SHP77 (cell line): ENCODE measurements at regions not wholly inside any gene's neighbourhood (a gene's known extent, or its start where the extent isn't known, plus 50 kb on each side); places are given as distances from the start of the nearest gene placed in this dataset.

Experiments used
- DNase-seq, 2 experiments: peaks; one replicate each; lab custom pipeline; 2025; lab: John Stamatoyannopoulos, UW

GRCh38 chr12:125225641-125226040 lies 160.4 kb downstream of the AACS start:
- no peak for DNase-seq

DNA sequence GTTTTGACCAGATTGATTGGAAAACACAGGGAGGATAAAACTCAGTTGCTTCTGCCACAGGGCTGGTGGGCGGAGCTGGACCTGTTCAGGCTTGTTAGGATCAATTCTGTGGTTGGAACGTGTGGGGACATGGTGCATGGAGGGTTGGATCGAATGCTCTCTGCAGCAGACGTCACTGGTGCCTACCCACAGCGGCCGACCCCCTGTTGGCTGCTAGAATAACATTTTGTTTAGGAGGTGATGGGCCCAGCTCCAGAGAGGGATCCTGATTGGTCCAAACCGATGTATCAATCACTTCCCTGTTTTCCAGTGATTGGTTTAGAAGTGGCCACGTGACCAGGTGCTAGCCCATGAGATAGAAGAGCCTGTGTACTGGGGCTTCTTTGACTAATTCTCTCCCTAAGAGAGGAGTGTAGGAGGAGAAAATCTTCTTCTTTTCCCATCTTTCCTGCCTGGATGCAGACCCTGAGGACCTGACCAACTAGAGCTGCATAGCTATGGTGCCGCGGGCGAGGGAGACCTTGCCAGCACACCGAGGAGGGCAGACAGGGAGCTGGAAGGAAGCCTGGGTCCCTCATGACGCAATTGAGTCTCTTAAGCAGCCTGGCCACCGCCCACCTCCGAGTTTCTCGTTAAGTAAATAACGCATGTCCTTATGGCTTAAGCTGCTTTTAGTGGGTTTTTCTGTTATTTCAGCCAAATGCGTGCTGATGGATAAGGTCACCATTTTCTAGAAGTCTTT lies 163.5 kb downstream of the AACS start:
- peak in 1 of 2 experiments; percentile 48 for DNase-seq

DNA sequence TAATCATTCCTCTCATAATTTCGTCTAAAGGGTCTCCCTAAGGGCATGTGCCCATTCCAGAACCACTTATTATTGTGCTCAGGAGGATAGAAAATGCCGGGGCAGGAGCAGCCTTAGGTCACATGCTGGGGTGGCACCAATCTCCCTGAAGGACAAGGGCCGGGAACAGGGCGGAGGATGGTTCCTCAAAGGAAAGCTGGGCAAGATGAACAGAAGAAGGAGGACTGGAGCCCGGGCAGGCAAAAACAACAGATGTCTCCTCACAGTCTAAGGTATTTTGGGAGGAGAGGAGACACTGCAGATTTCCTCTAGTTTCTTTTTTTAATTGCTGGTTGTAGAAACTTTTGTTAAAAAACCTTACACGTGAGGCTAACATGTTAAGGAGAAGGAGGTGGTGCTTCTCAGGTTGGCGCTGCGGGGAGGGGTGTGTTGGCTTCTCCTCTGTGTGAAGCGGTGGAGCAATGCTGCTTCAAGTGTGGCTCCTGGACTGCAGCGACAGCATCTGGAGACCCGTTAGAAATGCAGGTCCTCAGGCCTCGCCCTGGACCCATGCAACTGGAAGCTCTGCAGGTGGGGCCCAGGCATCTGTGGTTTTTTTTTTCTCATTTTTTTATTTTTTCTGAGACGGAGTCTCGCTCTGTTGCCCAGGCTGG lies 164.8 kb downstream of the AACS start:
- DNase-seq = peak in 1 of 2 experiments; percentile 29

DNA sequence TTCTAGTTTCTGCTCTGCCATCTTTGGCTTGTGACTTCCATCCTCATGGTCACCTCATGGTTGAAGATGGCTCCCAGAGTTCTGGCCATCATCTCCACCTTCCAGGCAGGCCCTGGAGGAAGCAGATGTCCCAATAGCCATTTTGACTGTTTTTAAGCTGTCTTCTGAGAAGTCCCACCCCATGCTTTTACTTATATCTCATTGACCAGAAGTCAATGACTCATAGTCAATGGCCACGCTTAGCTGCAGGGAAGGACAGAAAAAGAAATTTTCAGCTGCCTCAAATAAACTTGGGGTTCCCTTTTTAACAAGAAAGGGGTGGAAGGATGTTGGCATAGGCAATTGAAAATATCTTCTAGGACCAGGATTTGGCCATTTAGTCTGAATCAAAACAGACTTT lies 168.1 kb downstream of the AACS start:
- no peak for DNase-seq

DNA sequence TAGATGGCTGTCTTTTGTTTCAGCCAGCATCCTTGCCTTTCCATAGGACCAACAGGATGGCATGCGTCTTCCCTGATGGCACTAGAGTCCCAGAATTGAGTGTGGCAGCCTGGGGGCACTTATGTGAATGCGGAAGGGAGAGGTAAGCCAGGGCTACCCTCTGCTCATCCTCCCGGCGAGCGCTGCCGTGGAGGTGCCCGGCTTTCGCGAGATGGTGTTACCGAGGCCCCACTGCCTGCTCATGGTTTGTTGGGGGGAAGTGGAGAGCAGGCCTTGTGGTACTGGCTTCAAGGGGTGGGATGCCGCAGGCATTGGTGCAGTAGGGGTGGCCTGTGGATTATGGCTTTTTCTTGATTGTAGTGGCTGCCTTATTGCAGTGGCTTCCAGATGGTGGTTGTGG lies 174.3 kb downstream of the AACS start:
- no peak for DNase-seq

DNA sequence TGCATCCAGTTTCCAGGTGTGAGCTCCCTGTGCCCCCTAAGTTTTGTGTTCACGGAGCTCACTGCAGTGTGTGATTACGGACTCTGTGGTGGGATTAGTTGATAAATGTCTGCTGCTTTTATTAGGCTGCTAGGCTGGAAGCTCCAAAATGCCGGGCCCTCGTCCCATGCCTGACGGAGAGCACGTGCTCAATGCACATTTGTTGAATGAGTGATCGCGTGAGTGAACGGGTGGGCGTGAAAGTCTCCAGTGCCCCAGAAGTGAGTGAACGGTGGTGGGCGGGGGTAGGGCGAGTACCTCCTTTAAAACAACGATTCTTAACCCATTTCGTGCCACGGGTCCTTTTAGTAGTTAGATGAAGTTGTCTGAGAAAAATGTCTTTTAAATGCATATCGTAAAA lies 175.5 kb downstream of the AACS start:
- no peak for DNase-seq

GRCh38 chr12:125243811-125244210 lies 178.6 kb downstream of the AACS start:
- no peak for DNase-seq

- DNase-seq = no peak
Measured at GRCh38 chr12:125244338-125244737, 179.1 kb downstream of the AACS start.

DNA sequence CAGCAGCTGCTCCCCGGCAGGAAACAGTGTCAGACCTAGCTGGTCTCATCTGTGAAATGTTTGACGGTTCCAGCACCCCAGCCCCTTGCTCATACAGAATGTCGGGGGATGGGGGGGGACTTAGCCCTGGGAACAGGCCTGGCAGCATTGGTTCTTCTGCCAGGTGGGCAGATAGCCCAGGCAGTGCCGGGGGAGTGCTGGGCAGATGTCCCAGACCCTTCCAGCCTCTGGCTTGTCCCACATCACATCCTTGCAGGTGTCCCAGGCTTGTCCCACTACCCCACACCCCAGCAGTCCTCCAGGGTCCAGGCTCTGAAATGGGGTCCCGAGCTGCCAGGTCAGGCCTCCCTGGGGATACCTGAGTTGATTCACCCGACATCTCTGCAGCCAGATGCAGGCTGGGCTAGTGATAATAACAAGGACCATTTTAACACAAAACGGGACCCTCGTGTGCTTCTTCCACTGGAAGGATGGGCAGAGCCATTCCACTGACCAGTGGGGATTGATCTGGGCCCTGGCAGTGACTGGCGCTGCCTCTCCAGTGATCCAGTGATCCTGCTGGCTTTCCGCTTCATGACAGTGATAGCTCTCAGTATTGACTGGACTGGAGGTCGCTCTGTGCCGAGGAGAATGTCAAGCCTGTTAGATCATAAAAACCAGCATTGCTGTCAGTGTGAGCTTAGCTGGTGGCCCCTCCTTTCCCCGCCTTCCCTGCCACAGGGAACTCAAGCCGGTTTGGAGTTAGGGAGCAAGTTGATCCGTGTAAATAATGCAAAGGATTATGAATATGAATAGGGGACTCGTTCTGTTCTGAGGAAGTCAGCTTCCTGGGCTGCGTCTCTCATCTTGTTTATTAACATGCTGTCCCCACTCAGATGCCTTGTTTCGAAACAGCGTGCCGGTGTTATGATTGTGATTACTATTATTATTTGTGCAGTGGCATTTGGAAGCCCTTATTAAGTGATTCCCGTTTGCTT lies 180.6 kb downstream of the AACS start:
- no peak for DNase-seq

GRCh38 chr12:125247477-125247876 lies 182.2 kb downstream of the AACS start:
- no peak for DNase-seq

GRCh38 chr12:125249066-125249824 lies 184.0 kb downstream of the AACS start:
- DNase-seq = no peak

GRCh38 chr12:125249932-125250331 lies 184.7 kb downstream of the AACS start:
- no peak for DNase-seq

DNA sequence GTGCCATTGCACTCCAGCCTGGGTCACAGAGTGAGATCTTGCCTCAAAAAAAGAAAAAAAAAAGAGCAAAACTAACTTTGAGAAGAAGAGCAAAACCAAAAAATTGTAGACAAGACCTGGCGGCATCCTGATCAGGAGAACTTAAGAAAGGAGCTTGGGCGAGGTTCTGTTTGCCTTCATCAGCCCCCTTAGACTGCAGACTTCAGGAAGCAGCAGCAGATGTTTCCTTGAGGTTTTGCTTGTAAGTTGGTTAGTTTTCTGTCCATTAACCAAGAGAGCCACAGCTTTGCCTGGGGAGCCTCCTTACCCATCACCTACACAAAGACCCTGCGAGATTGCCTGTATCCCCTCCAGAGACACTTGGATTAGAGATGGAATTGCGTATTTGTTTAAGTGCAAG lies 189.0 kb downstream of the AACS start:
- DNase-seq = no peak

DNA sequence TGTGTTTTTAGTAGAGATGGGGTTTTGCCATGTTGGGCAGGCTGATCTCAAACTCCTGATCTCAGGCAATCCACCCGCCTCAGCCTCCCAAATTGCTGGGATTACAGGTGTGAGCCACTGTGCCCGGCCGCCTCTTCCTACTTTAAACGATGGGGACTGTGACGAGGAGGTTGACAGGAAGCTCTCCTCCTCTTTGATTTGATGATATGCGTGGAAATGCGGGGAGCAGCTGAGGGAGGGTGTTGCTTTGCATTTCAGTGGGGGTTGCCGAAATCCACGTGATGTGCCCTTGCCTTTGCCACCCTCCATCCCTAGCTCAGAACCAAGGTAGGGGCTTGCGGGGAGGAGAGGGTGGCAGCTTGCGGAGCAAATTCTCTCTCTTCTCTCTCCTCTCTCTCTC lies 189.6 kb downstream of the AACS start:
- no peak for DNase-seq

GRCh38 chr12:125255935-125256633 lies 190.8 kb downstream of the AACS start:
- no peak for DNase-seq

DNA sequence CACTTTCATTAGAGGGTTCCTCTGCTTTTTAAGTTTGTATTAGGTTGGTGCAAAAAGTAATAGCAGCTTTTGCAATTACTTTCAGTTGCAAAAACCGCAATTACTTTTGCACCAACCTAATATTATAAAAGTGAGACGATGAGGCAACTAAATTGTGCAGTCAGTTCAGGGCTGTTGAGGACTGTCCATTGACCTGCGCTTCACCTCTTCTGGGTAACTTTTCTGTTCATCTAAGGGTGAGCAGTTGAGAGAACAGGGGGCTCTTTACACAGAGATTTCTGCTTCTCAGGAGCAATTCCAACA lies 191.3 kb downstream of the AACS start:
- DNase-seq = no peak

DNA sequence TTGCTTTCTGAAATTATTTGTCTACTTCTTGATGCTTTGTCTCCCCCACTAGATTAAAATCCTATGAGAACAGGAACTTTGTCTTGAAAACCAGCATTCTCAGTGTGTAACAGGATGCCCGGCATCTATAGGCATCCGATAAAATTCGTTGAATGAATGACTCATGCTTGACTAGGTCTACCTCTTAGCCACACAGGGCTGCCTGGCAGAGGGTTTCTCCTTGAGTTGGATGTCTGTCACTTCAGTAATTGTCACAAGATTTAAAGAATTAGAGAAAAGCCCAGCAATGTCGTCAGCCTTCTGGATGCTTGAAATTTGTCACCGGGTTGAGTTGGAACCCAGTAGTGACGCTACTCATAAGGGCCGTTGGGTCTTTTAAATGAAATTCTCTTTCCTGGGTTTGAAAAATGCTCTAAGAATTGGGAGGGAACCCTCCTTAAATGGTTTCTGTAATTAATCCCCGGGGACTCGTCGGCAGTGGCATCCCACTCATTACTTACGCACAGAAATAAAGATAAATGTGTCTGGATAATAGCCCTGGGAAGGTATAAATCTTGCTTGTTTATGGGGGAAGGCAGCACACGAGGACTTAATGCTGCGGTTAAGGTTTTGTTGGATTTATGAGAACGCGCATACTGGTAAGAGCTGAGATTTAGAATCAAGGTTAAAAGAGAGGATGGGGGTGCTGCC lies 194.1 kb downstream of the AACS start:
- no peak for DNase-seq

DNA sequence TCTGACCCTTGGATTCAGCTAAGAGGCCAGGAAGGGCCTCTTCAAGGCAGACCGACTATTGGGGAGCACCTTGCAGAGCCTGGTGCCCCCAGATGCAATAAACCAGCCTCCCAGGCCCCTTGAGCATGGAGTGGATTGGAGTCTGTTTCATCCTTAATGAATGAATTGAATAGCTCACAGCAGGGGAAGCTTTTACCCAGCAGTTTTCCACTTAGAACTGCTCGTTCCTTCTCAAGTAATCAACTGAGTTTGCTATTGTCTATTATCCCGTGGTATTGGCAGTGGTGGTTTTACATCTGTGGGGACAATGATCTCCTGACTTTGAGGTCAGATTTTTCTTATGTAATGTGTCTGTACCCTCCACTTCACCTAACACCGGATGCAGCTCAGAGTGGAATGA lies 197.6 kb downstream of the AACS start:
- DNase-seq = no peak

DNA sequence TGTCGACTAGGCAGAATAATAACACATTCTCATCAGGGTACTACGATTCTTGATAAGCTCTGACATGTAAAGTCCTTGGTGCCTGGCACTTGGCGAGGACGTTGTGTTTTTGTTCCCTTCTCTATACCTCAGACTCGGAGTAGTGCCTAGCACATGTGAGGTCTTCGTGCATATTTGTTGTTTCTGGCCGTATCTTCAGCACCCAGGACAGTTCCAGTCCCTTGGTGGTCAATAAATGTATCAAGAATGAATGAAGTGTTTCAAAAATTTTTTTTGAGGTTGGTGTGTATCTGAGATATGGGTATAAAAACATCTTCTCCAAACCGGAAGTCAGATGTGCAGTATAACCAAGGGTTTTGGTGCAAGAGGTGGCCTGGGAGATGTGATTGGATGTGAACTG lies 198.2 kb downstream of the AACS start:
- no peak for DNase-seq

GRCh38 chr12:125267114-125267513 lies 201.9 kb downstream of the AACS start:
- DNase-seq = no peak

GRCh38 chr12:125269276-125269675 lies 204.0 kb downstream of the AACS start:
- DNase-seq = no peak
